ENCODE measurements at regions not wholly inside any gene's neighbourhood (a gene's known extent, or its start where the extent isn't known, plus 50 kb on each side); places are given as distances from the start of the nearest gene placed in this dataset.

- TF ChIP-seq CTCF (IDR thresholded peaks at IDR 0.05), result no peak
- no peak for ATAC-seq (ENCODE audit: low FRiP score)
- no peak for DNase-seq (ENCODE audit: low spot score)
Measured at GRCh38 chr6:22708469-22708868, 139.1 kb downstream of the HDGFL1 start.

GRCh38 chr6:22709803-22710202 is 140.4 kb downstream of the HDGFL1 start:
- no peak for ATAC-seq (ENCODE audit: low FRiP score)
- no peak for TF ChIP-seq CTCF (IDR thresholded peaks at IDR 0.05)
- no peak for DNase-seq (ENCODE audit: low spot score)

GRCh38 chr6:22716721-22717120 is 147.4 kb downstream of the HDGFL1 start:
- ATAC-seq (ENCODE audit: low FRiP score) (no peak), DNase-seq (ENCODE audit: low spot score) (no peak)
- no peak for TF ChIP-seq CTCF (IDR thresholded peaks at IDR 0.05)

- DNase-seq (ENCODE audit: low spot score), result no peak
Measured at GRCh38 chr6:22717915-22718314, 148.5 kb downstream of the HDGFL1 start.

GRCh38 chr6:22722913-22723312 is 153.5 kb downstream of the HDGFL1 start:
- no peak for TF ChIP-seq CTCF (IDR thresholded peaks at IDR 0.05)
- DNase-seq (ENCODE audit: low spot score) (no peak), ATAC-seq (ENCODE audit: low FRiP score) (no peak)

More at GRCh38 chr6:22717915-22718314, 148.5 kb downstream of the HDGFL1 start:
- TF ChIP-seq CTCF (IDR thresholded peaks at IDR 0.05), result no peak
- no peak for ATAC-seq (ENCODE audit: low FRiP score)

GRCh38 chr6:22726966-22727365 is 157.6 kb downstream of the HDGFL1 start:
- DNase-seq (ENCODE audit: low spot score), result no peak
- no peak for TF ChIP-seq CTCF (IDR thresholded peaks at IDR 0.05)
- ATAC-seq (ENCODE audit: low FRiP score), result no peak

- no peak for DNase-seq (ENCODE audit: low spot score)
- ATAC-seq (ENCODE audit: low FRiP score), result no peak
- TF ChIP-seq CTCF (IDR thresholded peaks at IDR 0.05), result no peak
Measured at GRCh38 chr6:22727710-22728109, 158.3 kb downstream of the HDGFL1 start.
